Body of pancreas (tissue), 4 donors: ENCODE measurements at regions not wholly inside any gene's neighbourhood (a gene's known extent, or its start where the extent isn't known, plus 50 kb on each side); places are given as distances from the start of the nearest gene placed in this dataset.
A peak's percentile ranks its signal among the peaks of the same experiment; 100 is the strongest.

ENCODE experiments used
- ATAC-seq: fragments of 150-250 bp; one replicate; pipeline ENCODE4 v1.9.1; 2016
- DNase-seq, 4 donors: peaks; one replicate each; pipeline ENCODE4 v3.0.0-alpha.2; 2019
- H3K27ac ChIP-seq, 4 donors: fragments of 200-600 bp; sonication (generic); 1 replicate in 3 of 4; 2 replicates in 1 of 4; pipeline versions ENCODE4 v1.5.1 to v1.6.1; 2016 to 2019; ENCODE audit warnings: mild to moderate bottlenecking in 1 of 4, mixed read lengths in 1 of 4, moderate library complexity in 1 of 4
- H3K27me3 ChIP-seq, 2 donors: fragments of 200-600 bp; sonication (generic); one replicate each; pipeline ENCODE4 v1.6.0; 2016; ENCODE audit warnings: mild to moderate bottlenecking in 1 of 2
- H3K36me3 ChIP-seq, 2 donors: fragments of 200-600 bp; sonication (generic); replicated peaks in 1 of 2; 2 replicates each; pipeline ENCODE4 v1.5.1; 2016; ENCODE audit warnings: low read depth in 2 of 2; ENCODE audit not compliant: insufficient read depth in 1 of 2
- H3K4me1 ChIP-seq: fragments of 200-600 bp; sonication (generic); one replicate; pipeline ENCODE4 v1.6.0; 2016
- H3K4me3 ChIP-seq, 2 donors: fragments of 200-600 bp; sonication (generic); 1 replicate in 1 of 2; 2 replicates in 1 of 2; pipeline ENCODE4 v1.5.1; 2016 to 2019
- H3K9me3 ChIP-seq, 3 donors: fragments of 200-600 bp; sonication (generic); 1 replicate in 2 of 3; 2 replicates in 1 of 3; pipeline ENCODE4 v1.5.1; 2016
- POLR2A ChIP-seq, 3 donors: fragments of 450-650 bp; IDR thresholded peaks; one replicate each; pipeline ENCODE4 v1.6.1; 2016; ENCODE audit warnings: antibody characterized with exemption in 3 of 3, mild to moderate bottlenecking in 2 of 3
- WGBS, 2 donors: methylation state at CpG; one replicate each; pipeline ENCODE4 v1.1.5; 2017; 5-methylcytosine and 5-hydroxymethylcytosine counted together
- intact Hi-C: fragments of 100-400 bp; cut with DNase I; formaldehyde crosslinking; loops from one replicate; pipeline ENCODE4 v1.15.1; 2023
- TF ChIP-seq, protein P1 (sequence below), 7 experiments: fragments of 450-650 bp in 4 of 7; fragments of 200-600 bp in 3 of 7; sonication (generic) in 3 of 7; IDR thresholded peaks; one replicate each; pipeline ENCODE4 v1.5.1; 2016 to 2019; ENCODE audit warnings: antibody characterized with exemption in 7 of 7

- intact Hi-C loops, result loop anchor here (5.0 kb wide), 1 partner anchor 425 kb away; no protein-coding TSS in a partner anchor
- H3K36me3 ChIP-seq, result no peaks in the 10 kb centered on the region
These were observed 87.3 kb upstream of the RMDN2 start for GRCh38 chr2:37837628-37838328.

GRCh38 chr2:37838541-37839167 is 86.4 kb upstream of the RMDN2 start:
- DNase-seq (no peak), ATAC-seq (no peak)
- TF ChIP-seq, protein P1, sequence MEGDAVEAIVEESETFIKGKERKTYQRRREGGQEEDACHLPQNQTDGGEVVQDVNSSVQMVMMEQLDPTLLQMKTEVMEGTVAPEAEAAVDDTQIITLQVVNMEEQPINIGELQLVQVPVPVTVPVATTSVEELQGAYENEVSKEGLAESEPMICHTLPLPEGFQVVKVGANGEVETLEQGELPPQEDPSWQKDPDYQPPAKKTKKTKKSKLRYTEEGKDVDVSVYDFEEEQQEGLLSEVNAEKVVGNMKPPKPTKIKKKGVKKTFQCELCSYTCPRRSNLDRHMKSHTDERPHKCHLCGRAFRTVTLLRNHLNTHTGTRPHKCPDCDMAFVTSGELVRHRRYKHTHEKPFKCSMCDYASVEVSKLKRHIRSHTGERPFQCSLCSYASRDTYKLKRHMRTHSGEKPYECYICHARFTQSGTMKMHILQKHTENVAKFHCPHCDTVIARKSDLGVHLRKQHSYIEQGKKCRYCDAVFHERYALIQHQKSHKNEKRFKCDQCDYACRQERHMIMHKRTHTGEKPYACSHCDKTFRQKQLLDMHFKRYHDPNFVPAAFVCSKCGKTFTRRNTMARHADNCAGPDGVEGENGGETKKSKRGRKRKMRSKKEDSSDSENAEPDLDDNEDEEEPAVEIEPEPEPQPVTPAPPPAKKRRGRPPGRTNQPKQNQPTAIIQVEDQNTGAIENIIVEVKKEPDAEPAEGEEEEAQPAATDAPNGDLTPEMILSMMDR (IDR thresholded peaks at IDR 0.05), result no peak
- no peak for TF ChIP-seq POLR2A (IDR thresholded peaks at IDR 0.05)
- Histone ChIP-seq H3K4me3 (no peak overlapping the region), H3K9me3 (no peaks in the 10 kb centered on the region), H3K27ac (no peak overlapping the region), H3K36me3 (no peaks in the 10 kb centered on the region), H3K27me3 (no peaks in the 10 kb centered on the region), H3K4me1 (no peaks in the 10 kb centered on the region)
- intact Hi-C loops, result loop anchor here (5.0 kb wide), 1 partner anchor 426 kb away; no protein-coding TSS in a partner anchor
- WGBS, 2 donors, result 69 to 73% methylated on average over 7 of the region's 7 CpGs

More at GRCh38 chr2:37837628-37838328, 87.3 kb upstream of the RMDN2 start:
- H3K9me3 ChIP-seq, result no peaks in the 10 kb centered on the region
- DNase-seq (peak; percentile 22 to 60 (median 42)), ATAC-seq (peak; percentile 56)
- H3K27ac ChIP-seq, result no peak overlapping the region
- TF ChIP-seq, protein P1 (IDR thresholded peaks at IDR 0.05), result no peak
- TF ChIP-seq POLR2A (IDR thresholded peaks at IDR 0.05), result no peak
- no peaks in the 10 kb centered on the region for H3K4me1 ChIP-seq
- 60 to 63% methylated on average over 6 of the region's 6 CpGs for WGBS, 2 donors
- H3K4me3 ChIP-seq, result no peak overlapping the region
- no peaks in the 10 kb centered on the region for H3K27me3 ChIP-seq

DNA sequence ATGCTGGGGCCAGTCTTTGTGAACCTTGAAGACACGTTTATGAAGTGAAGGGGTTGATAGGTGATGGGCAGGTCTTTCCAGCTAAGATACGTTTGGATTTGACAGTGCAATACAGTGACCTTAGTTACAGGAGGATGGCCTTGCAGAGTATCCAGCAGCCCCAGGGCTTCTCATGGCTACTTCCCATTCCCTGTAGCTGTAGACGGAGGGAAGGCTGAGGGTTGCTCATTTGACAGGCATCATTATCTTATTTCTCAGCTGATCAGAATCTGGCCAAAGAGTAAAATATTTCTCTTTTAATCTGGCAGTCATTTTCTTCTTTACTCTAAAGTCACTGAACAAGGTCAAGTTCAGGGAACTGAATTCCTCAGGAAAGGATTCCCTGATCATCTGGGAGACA is 85.1 kb upstream of the RMDN2 start:
- 41 to 61% methylated on average over 2 to 3 of the region's 3 CpGs for WGBS, 2 donors
- H3K27ac ChIP-seq, result no peak overlapping the region
- no peaks in the 10 kb centered on the region for H3K36me3 ChIP-seq
- intact Hi-C loops, result loop anchor here (5.0 kb wide), 1 partner anchor 428 kb away; no protein-coding TSS in a partner anchor
- H3K9me3 ChIP-seq, result no peaks in the 10 kb centered on the region
- no peak overlapping the region for H3K4me3 ChIP-seq
- H3K27me3 ChIP-seq, result no peaks in the 10 kb centered on the region
- ATAC-seq (no peak), DNase-seq (no peak)
- TF ChIP-seq, protein P1 (IDR thresholded peaks at IDR 0.05), result no peak
- no peak for TF ChIP-seq POLR2A (IDR thresholded peaks at IDR 0.05)
- H3K4me1 ChIP-seq, result no peaks in the 10 kb centered on the region

GRCh38 chr2:37842732-37843440 is 82.2 kb upstream of the RMDN2 start:
- H3K4me1 ChIP-seq, result no peaks in the 10 kb centered on the region
- H3K9me3 ChIP-seq, result no peaks in the 10 kb centered on the region
- no peak for TF ChIP-seq POLR2A (IDR thresholded peaks at IDR 0.05)
- TF ChIP-seq, protein P1 (IDR thresholded peaks at IDR 0.05), result no peak
- intact Hi-C loops, result no loop called here
- no peak for ATAC-seq
- no peak overlapping the region for H3K4me3 ChIP-seq
- no peak for DNase-seq
- no peaks in the 10 kb centered on the region for H3K27me3 ChIP-seq
- no peak overlapping the region for H3K27ac ChIP-seq
- no peaks in the 10 kb centered on the region for H3K36me3 ChIP-seq
